ENCODE measurements at regions not wholly inside any gene's neighbourhood (a gene's known extent, or its start where the extent isn't known, plus 50 kb on each side); places are given as distances from the start of the nearest gene placed in this dataset.

- DNase-seq, result no peak
Measured at GRCh38 chr13:62997038-62997599, 1581.5 kb upstream of the PCDH20 start.

- no peak for DNase-seq
Measured at GRCh38 chr13:62973804-62974203, 1558.2 kb upstream of the PCDH20 start.

DNA sequence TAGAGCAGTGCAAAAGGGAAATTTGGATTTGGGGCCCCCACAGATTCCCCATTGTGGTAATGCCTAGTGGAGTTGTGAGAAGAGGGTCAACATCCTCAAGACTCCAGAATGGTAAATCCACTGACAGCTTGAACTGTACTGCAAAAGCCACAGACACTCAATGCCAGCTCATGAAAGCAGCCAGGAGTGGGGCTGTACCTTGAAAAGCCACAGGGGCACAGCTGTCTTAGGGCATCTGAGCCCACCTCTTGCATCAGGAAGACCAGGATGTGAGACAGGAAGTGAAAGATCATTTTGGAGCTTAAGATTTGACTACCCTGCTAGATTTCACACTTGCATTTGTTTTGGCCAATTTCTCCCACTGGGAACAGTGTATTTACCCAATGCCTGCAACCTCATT lies 1548.9 kb upstream of the PCDH20 start:
- DNase-seq, result no peak

DNA sequence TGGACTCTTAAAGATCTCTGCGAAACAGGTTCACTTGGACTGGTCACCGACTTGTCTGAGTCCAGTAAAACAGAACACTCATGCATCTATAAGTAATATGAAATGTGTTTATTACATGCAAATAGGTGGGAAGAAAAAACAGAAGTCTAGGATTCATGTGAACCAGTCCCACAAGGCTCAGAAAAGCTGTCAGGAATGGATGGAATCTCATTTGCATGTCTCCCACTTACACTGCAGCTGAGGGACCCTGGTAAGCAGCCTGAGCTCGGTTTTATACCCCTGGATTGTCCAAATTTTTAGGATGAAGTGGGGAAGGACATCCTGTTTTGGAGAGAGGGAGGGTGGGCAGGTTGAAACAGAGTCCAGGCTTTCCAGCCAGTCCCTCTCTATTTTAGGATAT lies 1545.1 kb upstream of the PCDH20 start:
- DNase-seq, result no peak

- no peak for DNase-seq
Measured at GRCh38 chr13:62933809-62934208, 1518.2 kb upstream of the PCDH20 start.

DNA sequence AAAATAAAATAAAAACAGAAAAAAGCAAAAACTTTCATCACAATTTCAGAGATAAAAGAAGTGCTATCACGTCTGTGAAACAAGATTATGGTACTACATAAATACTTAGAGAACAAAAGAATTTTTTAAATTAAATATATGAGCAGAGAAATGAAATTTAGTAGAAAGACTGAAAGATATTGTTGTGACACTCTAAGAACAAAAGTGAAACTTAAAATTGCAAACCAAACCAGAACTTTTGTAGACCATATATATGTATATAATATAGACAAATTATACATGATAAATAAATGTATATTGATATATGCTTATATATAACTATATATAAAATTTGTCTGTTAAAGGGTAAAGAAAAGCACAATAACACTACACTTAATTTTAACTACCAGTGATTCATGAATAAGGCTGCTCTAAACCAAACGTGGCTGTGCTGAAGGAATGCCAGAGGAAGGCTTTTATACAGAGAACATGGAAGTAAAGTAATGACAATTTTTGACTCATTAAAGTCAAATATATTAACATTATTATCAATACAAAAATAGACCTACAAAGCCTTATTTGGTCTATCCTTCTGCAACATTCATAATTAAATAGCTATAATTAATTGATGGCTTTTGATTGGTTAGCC lies 1516.7 kb upstream of the PCDH20 start:
- DNase-seq, result no peak

DNA sequence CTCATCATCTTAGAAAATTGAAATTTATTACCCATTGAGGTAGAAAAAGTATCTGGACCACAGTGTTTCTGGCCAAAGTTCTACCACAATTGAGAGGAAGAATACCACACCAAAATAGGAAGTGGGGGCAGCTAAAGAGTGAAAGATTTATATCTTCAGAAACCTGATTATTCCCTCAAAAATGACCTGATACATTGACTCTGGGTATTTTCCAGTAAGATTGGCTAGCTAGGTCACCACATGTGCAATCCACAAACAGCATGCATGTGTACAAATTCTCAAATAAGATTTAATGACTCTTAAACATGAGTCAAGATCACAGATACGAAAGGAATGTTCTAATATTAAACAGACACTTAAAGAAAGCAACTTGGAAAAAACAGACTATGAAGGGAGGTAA lies 1516.2 kb upstream of the PCDH20 start:
- DNase-seq, result no peak

- DNase-seq, result no peak
Measured at GRCh38 chr13:62924395-62924794, 1508.7 kb upstream of the PCDH20 start.

- DNase-seq, result no peak
Measured at GRCh38 chr13:62920159-62920558, 1504.5 kb upstream of the PCDH20 start.

GRCh38 chr13:62919491-62919890 lies 1503.8 kb upstream of the PCDH20 start:
- no peak for DNase-seq

GRCh38 chr13:62910541-62911060 lies 1495.0 kb upstream of the PCDH20 start:
- no peak for DNase-seq

DNA sequence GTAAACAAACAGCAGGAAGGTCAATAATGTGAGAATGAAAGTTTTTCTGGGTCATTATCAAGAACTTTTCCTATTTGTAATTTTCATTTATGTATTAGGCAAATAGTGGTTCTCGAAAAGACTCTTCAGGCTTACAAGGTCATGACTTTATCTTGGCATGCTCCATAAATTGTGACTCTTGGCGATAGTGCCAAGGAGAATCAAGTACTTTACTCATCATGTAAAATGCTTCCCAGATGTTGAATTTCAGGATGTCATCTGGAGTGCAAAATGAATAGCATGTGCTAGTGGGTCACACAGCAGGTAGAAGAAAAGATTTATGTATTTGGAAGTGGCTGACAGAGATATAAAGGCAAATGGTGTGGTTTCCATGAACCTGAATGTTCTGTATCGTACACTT lies 1492.7 kb upstream of the PCDH20 start:
- DNase-seq, result no peak

- DNase-seq, result no peak
Measured at GRCh38 chr13:62906896-62907295, 1491.2 kb upstream of the PCDH20 start.

GRCh38 chr13:62906469-62906868 lies 1490.8 kb upstream of the PCDH20 start:
- no peak for DNase-seq

DNA sequence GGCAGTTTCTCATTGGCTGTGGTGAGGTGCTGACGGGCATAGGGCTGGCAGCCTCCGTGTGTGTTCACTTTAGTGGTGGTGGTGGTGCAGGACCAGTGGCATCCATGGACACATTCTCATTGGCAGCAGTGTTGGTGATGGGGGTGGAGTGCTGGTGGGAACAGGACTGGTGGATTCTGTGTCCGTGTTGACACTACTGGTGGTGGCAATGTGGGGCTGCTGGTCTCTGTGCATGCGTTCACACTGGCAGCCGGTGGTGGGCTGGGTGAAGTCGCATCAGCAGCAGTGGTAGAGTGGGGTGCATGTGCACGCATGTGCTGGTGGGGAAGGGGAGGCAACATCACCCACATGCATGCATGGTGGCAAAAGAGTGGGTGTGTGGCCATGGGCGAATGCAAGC lies 1471.4 kb upstream of the PCDH20 start:
- DNase-seq, result no peak

DNA sequence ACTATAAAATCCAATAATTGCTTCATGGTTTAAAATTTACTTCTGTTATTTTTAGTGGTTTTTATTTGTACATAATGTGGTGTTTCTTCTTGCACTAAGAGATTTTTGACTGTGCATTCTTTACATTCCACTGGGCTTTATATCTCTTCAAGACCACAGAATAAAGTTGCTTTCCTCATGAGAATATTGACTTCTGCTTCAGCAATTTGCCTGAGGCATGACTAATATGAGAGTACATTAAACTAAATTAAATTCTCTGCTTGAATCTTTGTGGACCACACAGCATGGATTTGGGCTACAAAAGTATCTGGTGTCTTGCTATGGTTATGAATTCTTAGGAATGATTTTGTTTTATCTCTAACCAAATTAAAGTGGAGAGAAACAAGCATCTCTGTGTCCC lies 1463.4 kb upstream of the PCDH20 start:
- no peak for DNase-seq

GRCh38 chr13:62875118-62875640 lies 1459.5 kb upstream of the PCDH20 start:
- no peak for DNase-seq

- no peak for DNase-seq
Measured at GRCh38 chr13:62850331-62850730, 1434.7 kb upstream of the PCDH20 start.

DNA sequence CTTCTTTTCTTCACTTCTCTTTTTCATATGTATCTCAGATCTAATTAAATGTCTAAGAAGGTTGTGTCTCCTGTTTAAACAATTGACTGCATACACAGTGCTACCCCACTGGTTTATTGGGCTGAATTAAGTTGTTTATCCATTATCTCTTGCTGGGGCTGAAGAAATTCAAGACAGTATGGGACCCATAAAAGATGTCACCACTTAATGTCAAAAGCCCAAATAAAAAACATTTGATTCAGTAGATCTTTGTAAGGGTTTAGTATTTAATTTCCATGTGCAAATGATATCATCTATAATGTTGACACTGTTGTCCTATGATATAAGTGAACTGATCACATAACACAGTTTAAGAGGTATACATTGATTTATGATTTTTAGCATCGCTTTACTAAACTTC lies 1431.9 kb upstream of the PCDH20 start:
- no peak for DNase-seq

DNA sequence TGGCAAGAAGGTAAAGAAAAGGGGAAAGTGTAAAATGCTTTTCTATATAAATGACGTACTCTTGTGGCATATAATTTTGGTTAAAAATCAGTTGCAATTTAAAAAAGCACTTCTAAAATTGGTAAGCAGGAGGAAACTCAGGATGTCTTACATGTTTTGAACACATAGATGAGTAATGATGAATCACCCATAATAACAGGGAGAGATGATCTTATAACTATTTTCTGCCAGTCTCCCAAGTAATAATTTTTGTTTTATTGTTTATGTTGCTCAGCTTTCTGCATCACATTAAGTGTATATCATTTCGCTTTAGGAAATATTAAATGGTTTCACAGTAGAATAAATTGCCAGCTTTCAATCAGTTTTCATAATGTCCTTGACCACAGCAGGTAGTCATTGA lies 1430.7 kb upstream of the PCDH20 start:
- no peak for DNase-seq

DNA sequence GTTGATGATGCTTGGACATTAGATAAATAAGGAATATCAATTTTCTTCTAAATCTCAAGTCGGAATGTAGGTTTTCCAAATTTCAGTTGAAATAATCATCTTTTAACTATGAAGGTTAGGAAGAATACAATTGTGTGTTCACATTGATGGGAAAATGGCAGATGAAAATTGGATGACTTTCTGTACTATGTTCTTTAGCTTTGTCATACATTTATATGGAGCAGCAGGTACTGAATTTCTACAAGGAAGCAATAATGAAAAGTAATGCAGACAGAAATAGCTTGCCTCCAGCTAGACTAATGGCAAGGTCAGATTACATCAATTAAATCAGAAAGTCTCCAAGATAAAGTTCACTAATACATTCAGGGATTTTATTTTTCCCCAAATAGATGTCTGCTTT lies 1423.7 kb upstream of the PCDH20 start:
- no peak for DNase-seq

- DNase-seq, result no peak
Measured at GRCh38 chr13:62838929-62839328, 1423.3 kb upstream of the PCDH20 start.

DNA sequence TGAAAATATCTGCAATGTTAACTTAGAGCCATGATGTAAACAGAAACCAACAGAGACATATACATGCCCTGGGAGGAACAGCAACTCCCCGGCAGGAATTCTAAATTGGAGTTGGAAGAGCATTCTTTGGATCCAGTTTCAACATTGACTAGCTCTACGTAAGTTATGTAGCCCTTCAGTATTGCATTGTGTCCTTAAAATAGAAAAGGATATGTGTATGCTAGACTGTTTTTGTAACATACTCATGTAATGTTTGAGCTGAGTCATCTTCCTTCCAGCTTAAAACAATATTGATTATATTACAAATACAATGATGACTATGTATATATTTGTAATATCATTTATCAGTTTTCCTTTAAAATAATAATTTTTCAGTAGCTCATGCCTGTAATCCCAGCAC lies 1422.2 kb upstream of the PCDH20 start:
- DNase-seq, result no peak

- DNase-seq, result no peak
Measured at GRCh38 chr13:62829486-62829885, 1413.8 kb upstream of the PCDH20 start.

- DNase-seq, result no peak
Measured at GRCh38 chr13:62799931-62800436, 1384.3 kb upstream of the PCDH20 start.

Data from stimulated activated CD4-positive, alpha-beta T cell treated with anti-CD3 and anti-CD28 coated beads, Interleukin-4, amount 100 ng/mL, for 24 hours (primary cell).